WTC11 (cell line): ENCODE measurements at regions not wholly inside any gene's neighbourhood (a gene's known extent, or its start where the extent isn't known, plus 50 kb on each side); places are given as distances from the start of the nearest gene placed in this dataset.

Experiments
- ATAC-seq: fragments of 200-7000 bp; cut with Tn5 transposase; 2 replicates; pipeline ENCODE4 v1.10.0; 2021; ENCODE audit warnings: mild to moderate bottlenecking, moderate library complexity
- CTCF ChIA-PET: fragments of 300-600 bp; sonication (Branson Sonifier 250); formaldehyde crosslinking; loops from one replicate; lab custom pipeline; 2021; ENCODE audit warnings: antibody characterized with exemption; lab: Charles Lee
- POLR2A ChIA-PET: fragments of 350-600 bp; sonication (Branson Sonifier 250); formaldehyde crosslinking; loops from one replicate; lab custom pipeline; 2021; ENCODE audit warnings: antibody characterized with exemption; lab: Charles Lee
- DNase-seq: peaks from one replicate; pipeline ENCODE4 v3.0.0; 2021; ENCODE audit warnings: low spot score
- H3K27ac Mint-ChIP-seq: 2 replicates; pipeline ENCODE4 v1.8.0; 2021; ENCODE audit warnings: mixed read lengths
- H3K27me3 Mint-ChIP-seq: 2 replicates; pipeline ENCODE4 v1.8.0; 2021; ENCODE audit warnings: low read depth, mild to moderate bottlenecking, moderate library complexity, mixed read lengths
- H3K36me3 Mint-ChIP-seq: 2 replicates; pipeline ENCODE4 v1.8.0; 2021; ENCODE audit warnings: mixed read lengths
- H3K4me1 Mint-ChIP-seq: 2 replicates; pipeline ENCODE4 v1.8.0; 2022; ENCODE audit warnings: mixed read lengths
- H3K4me3 Mint-ChIP-seq: 2 replicates; pipeline ENCODE4 v1.8.0; 2021; ENCODE audit warnings: mild to moderate bottlenecking, moderate library complexity, mixed read lengths
- H3K9me3 Mint-ChIP-seq: 2 replicates; pipeline ENCODE4 v1.8.0; 2021; ENCODE audit warnings: mixed read lengths
- ATF2 ChIP-seq: sonication (generic); formaldehyde crosslinking; IDR thresholded peaks from 2 replicates; pipeline ENCODE4 v1.8.1; 2022; ENCODE audit warnings: low read depth, missing genetic modification reagents, borderline replicate concordance
- CBFB ChIP-seq: sonication (generic); formaldehyde crosslinking; IDR thresholded peaks from 2 replicates; pipeline ENCODE4 v1.8.1; 2022; ENCODE audit warnings: mild to moderate bottlenecking, low read depth, missing genetic modification reagents
- ELF4 ChIP-seq: sonication (generic); formaldehyde crosslinking; IDR thresholded peaks from 2 replicates; pipeline ENCODE4 v1.8.1; 2022; ENCODE audit warnings: low read depth, mild to moderate bottlenecking, moderate library complexity, missing genetic modification reagents
- FOXP1 ChIP-seq: sonication (generic); formaldehyde crosslinking; IDR thresholded peaks from 2 replicates; pipeline ENCODE4 v1.8.0; 2022; ENCODE audit warnings: missing genetic modification reagents, mild to moderate bottlenecking, moderate library complexity, borderline replicate concordance
- MLX ChIP-seq: sonication (generic); formaldehyde crosslinking; IDR thresholded peaks from 2 replicates; pipeline ENCODE4 v1.8.1; 2023; ENCODE audit warnings: mild to moderate bottlenecking, missing genetic modification reagents, moderate library complexity
- MXD4 ChIP-seq: fragments of 250-450 bp; sonication (Bioruptor Pico); IDR thresholded peaks from 2 replicates; pipeline ENCODE4 v1.8.0; 2021; ENCODE audit warnings: mild to moderate bottlenecking, moderate library complexity, borderline replicate concordance
- SMAD4 ChIP-seq: sonication (generic); formaldehyde crosslinking; IDR thresholded peaks from 2 replicates; pipeline ENCODE4 v1.8.0; 2022; ENCODE audit warnings: mild to moderate bottlenecking, missing genetic modification reagents
- SOX15 ChIP-seq: fragments of 250-450 bp; sonication (Bioruptor Pico); IDR thresholded peaks from 2 replicates; pipeline ENCODE4 v1.9.0; 2021; ENCODE audit warnings: mild to moderate bottlenecking
- TCF7 ChIP-seq: sonication (generic); formaldehyde crosslinking; IDR thresholded peaks from 2 replicates; pipeline ENCODE4 v1.8.0; 2022; ENCODE audit warnings: mild to moderate bottlenecking, low read depth, missing genetic modification reagents, moderate library complexity
- TEAD4 ChIP-seq: sonication (generic); formaldehyde crosslinking; IDR thresholded peaks from 2 replicates; pipeline ENCODE4 v1.8.0; 2022; ENCODE audit warnings: mild to moderate bottlenecking, missing genetic modification reagents
- TF ChIP-seq, protein P1 (sequence below): sonication (generic); formaldehyde crosslinking; IDR thresholded peaks from 2 replicates; pipeline ENCODE4 v1.8.1; 2023; ENCODE audit warnings: mild to moderate bottlenecking, moderate library complexity, missing genetic modification reagents
- TF ChIP-seq, protein P2 (sequence below): sonication (generic); formaldehyde crosslinking; IDR thresholded peaks from 2 replicates; pipeline ENCODE4 v1.8.0; 2022; ENCODE audit warnings: mild to moderate bottlenecking, missing genetic modification reagents
- TF ChIP-seq, protein P3 (sequence below): fragments of 250-450 bp; sonication (Bioruptor Pico); IDR thresholded peaks from 2 replicates; pipeline ENCODE4 v1.9.0; 2021; ENCODE audit warnings: mild to moderate bottlenecking
- TF ChIP-seq, protein P4 (sequence below): fragments of 200-600 bp; IDR thresholded peaks from 2 replicates; pipeline ENCODE4 v1.8.0; 2022; ENCODE audit warnings: antibody characterized with exemption
- TF ChIP-seq, protein P5 (sequence below): sonication (generic); formaldehyde crosslinking; IDR thresholded peaks from 2 replicates; pipeline ENCODE4 v1.8.1; 2022; ENCODE audit warnings: missing genetic modification reagents, borderline replicate concordance
- TF ChIP-seq, protein P6 (sequence below): fragments of 250-450 bp; sonication (Bioruptor Pico); IDR thresholded peaks from 2 replicates; pipeline ENCODE4 v1.9.0; 2021; ENCODE audit warnings: mild to moderate bottlenecking

DNA sequence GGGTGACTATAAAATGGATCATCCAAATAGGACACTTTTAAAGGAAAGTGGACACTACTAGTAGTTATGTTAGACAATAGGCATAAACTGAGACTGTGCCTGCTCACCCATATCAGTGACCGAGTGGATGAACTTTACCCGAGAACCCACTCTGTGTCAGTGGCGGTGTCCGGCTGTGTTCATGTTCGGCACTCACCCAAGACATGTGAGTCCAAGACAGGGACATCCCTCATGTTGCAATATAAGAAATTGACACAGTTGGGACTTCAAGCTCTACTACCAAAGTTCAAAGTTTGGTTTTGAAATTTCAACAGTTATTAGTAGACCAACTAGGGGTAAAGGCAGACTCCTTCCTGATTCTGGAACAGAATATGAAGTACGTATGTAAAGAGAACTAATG, 326.3 kb upstream of the TNP1 start:
- no peaks in the 10 kb centered on the region for H3K4me1 Mint-ChIP-seq
- no peaks in the 10 kb centered on the region for H3K36me3 Mint-ChIP-seq
- POLR2A ChIA-PET: no interaction called here
- CTCF ChIA-PET: no interaction called here
- no peak overlapping the region for H3K27ac Mint-ChIP-seq
- TF ChIP-seq, protein P1, sequence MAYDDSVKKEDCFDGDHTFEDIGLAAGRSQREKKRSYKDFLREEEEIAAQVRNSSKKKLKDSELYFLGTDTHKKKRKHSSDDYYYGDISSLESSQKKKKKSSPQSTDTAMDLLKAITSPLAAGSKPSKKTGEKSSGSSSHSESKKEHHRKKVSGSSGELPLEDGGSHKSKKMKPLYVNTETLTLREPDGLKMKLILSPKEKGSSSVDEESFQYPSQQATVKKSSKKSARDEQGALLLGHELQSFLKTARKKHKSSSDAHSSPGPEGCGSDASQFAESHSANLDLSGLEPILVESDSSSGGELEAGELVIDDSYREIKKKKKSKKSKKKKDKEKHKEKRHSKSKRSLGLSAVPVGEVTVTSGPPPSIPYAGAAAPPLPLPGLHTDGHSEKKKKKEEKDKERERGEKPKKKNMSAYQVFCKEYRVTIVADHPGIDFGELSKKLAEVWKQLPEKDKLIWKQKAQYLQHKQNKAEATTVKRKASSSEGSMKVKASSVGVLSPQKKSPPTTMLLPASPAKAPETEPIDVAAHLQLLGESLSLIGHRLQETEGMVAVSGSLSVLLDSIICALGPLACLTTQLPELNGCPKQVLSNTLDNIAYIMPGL (CRISPR knock-in tag): no peak
- TF ChIP-seq ELF4: no peak
- TF ChIP-seq, protein P2, sequence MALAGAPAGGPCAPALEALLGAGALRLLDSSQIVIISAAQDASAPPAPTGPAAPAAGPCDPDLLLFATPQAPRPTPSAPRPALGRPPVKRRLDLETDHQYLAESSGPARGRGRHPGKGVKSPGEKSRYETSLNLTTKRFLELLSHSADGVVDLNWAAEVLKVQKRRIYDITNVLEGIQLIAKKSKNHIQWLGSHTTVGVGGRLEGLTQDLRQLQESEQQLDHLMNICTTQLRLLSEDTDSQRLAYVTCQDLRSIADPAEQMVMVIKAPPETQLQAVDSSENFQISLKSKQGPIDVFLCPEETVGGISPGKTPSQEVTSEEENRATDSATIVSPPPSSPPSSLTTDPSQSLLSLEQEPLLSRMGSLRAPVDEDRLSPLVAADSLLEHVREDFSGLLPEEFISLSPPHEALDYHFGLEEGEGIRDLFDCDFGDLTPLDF (CRISPR knock-in tag): no peak
- TF ChIP-seq, protein P3, sequence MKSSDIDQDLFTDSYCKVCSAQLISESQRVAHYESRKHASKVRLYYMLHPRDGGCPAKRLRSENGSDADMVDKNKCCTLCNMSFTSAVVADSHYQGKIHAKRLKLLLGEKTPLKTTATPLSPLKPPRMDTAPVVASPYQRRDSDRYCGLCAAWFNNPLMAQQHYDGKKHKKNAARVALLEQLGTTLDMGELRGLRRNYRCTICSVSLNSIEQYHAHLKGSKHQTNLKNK (CRISPR knock-in tag): no peak
- ATAC-seq (no peak), DNase-seq (no peak)
- peaks cover 3% of the 10 kb centered on the region; the same call in 1 of the 2 replicates for H3K9me3 Mint-ChIP-seq
- H3K27me3 Mint-ChIP-seq: no peaks in the 10 kb centered on the region; the same call in 1 of the 2 replicates
- no peak overlapping the region for H3K4me3 Mint-ChIP-seq

DNA sequence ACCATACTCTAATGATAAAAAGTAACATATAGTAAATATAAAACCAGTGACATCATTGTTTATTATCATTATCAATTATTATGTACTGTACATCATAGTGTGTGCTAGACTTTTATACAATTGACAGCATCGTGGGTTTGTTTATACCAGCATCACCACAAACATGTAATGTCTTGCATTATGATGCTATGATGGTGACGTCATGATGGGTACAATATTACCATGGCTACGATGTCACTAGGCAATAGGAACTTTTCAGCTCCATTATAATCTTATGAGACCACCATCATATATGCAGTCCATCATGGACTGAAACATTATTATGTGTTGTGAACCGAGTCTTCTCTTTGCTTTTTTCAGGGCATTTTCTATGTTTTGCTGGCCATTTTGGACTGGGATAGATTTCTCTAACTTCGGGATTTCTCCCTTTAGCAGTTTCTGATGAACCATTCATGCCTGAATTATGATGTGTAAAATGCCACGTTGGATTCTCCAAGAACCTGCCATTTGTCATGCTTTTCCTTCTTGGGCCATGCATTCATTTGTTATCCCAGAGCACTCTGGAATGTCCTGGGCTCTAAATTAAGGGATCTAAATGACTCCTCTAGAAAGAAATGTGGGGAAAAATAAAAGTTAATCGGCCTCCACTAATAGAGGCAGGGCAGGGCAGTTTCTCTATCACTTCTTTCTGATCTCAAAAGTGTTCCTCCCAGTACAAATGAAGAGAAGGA, 325.6 kb upstream of the TNP1 start:
- DNase-seq (no peak), ATAC-seq (no peak)
- Mint-ChIP-seq H3K9me3 (no peaks in the 10 kb centered on the region), H3K27me3 (no peaks in the 10 kb centered on the region; the same call in 1 of the 2 replicates), H3K27ac (no peak overlapping the region), H3K4me3 (no peak overlapping the region), H3K36me3 (no peaks in the 10 kb centered on the region), H3K4me1 (no peaks in the 10 kb centered on the region; the same call in 1 of the 2 replicates)
- ChIA-PET POLR2A (no interaction called here), CTCF (interaction anchor here (0.7 kb wide), 1 partner anchor 491 kb away, joined by 4 read pairs; no protein-coding TSS in a partner anchor)
- TF ChIP-seq, protein P4, sequence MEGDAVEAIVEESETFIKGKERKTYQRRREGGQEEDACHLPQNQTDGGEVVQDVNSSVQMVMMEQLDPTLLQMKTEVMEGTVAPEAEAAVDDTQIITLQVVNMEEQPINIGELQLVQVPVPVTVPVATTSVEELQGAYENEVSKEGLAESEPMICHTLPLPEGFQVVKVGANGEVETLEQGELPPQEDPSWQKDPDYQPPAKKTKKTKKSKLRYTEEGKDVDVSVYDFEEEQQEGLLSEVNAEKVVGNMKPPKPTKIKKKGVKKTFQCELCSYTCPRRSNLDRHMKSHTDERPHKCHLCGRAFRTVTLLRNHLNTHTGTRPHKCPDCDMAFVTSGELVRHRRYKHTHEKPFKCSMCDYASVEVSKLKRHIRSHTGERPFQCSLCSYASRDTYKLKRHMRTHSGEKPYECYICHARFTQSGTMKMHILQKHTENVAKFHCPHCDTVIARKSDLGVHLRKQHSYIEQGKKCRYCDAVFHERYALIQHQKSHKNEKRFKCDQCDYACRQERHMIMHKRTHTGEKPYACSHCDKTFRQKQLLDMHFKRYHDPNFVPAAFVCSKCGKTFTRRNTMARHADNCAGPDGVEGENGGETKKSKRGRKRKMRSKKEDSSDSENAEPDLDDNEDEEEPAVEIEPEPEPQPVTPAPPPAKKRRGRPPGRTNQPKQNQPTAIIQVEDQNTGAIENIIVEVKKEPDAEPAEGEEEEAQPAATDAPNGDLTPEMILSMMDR: no peak
- no peak for TF ChIP-seq MXD4 (CRISPR knock-in tag)

DNA sequence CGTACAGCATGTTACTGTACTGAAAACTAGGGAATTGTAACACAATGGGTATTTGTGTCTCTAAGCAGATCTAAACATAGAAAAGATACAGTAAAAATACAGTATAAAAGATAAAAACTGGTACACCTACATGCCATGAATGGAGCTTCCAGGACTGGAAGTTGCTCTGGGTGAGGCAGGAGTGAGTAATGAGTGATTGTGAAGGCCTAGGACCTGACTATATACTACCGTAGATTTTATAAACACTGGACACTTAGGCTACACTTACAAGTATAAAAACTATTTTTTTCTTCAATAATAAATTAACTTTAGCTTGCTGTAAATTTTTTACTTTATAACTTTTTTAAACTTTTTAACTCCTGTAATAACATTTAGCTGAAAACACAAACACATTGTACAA, 324.4 kb upstream of the TNP1 start:
- no peak for TF ChIP-seq MXD4 (CRISPR knock-in tag)
- TF ChIP-seq, protein P5, sequence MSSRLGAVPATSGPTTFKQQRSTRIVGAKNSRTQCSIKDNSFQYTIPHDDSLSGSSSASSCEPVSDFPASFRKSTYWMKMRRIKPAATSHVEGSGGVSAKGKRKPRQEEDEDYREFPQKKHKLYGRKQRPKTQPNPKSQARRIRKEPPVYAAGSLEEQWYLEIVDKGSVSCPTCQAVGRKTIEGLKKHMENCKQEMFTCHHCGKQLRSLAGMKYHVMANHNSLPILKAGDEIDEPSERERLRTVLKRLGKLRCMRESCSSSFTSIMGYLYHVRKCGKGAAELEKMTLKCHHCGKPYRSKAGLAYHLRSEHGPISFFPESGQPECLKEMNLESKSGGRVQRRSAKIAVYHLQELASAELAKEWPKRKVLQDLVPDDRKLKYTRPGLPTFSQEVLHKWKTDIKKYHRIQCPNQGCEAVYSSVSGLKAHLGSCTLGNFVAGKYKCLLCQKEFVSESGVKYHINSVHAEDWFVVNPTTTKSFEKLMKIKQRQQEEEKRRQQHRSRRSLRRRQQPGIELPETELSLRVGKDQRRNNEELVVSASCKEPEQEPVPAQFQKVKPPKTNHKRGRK (CRISPR knock-in tag): no peak
- no peak for TF ChIP-seq SOX15 (CRISPR knock-in tag)
- no peak for TF ChIP-seq TEAD4 (CRISPR knock-in tag)
- TF ChIP-seq SMAD4 (CRISPR knock-in tag): no peak
- no peak for TF ChIP-seq ATF2 (CRISPR knock-in tag)
- TF ChIP-seq CBFB (CRISPR knock-in tag): no peak
- no peak for TF ChIP-seq MLX (CRISPR knock-in tag)
- TF ChIP-seq, protein P6, sequence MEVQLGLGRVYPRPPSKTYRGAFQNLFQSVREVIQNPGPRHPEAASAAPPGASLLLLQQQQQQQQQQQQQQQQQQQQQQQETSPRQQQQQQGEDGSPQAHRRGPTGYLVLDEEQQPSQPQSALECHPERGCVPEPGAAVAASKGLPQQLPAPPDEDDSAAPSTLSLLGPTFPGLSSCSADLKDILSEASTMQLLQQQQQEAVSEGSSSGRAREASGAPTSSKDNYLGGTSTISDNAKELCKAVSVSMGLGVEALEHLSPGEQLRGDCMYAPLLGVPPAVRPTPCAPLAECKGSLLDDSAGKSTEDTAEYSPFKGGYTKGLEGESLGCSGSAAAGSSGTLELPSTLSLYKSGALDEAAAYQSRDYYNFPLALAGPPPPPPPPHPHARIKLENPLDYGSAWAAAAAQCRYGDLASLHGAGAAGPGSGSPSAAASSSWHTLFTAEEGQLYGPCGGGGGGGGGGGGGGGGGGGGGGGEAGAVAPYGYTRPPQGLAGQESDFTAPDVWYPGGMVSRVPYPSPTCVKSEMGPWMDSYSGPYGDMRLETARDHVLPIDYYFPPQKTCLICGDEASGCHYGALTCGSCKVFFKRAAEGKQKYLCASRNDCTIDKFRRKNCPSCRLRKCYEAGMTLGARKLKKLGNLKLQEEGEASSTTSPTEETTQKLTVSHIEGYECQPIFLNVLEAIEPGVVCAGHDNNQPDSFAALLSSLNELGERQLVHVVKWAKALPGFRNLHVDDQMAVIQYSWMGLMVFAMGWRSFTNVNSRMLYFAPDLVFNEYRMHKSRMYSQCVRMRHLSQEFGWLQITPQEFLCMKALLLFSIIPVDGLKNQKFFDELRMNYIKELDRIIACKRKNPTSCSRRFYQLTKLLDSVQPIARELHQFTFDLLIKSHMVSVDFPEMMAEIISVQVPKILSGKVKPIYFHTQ: no peak
- TF ChIP-seq TCF7 (CRISPR knock-in tag): no peak
- TF ChIP-seq FOXP1 (CRISPR knock-in tag): no peak
- no peaks in the 10 kb centered on the region for H3K36me3 Mint-ChIP-seq
- ChIA-PET CTCF (interaction anchor here (0.7 to 1.0 kb wide), 2 partner anchors 115 to 295 kb away, joined by 3 to 4 read pairs; no protein-coding TSS in a partner anchor), POLR2A (no interaction called here)
- H3K27ac Mint-ChIP-seq: no peak overlapping the region
- H3K4me1 Mint-ChIP-seq: peaks cover 6% of the 10 kb centered on the region
- no peak overlapping the region for H3K4me3 Mint-ChIP-seq
- ATAC-seq: no peak
- H3K9me3 Mint-ChIP-seq: peaks cover under 1% of the 10 kb centered on the region; the same call in 1 of the 2 replicates
- H3K27me3 Mint-ChIP-seq: no peaks in the 10 kb centered on the region; the same call in 1 of the 2 replicates
- no peak for DNase-seq
